ENCODE measurements at regions not wholly inside any gene's neighbourhood (a gene's known extent, or its start where the extent isn't known, plus 50 kb on each side); places are given as distances from the start of the nearest gene placed in this dataset.

GRCh38 chr2:228864131-228864530 is 407.0 kb downstream of the PID1 start:
- intact Hi-C loops (cut with micrococcal nuclease) = no loop called here

GRCh38 chr2:228860601-228861285 is 410.3 kb downstream of the PID1 start:
- intact Hi-C loops (cut with micrococcal nuclease) = no loop called here

DNA sequence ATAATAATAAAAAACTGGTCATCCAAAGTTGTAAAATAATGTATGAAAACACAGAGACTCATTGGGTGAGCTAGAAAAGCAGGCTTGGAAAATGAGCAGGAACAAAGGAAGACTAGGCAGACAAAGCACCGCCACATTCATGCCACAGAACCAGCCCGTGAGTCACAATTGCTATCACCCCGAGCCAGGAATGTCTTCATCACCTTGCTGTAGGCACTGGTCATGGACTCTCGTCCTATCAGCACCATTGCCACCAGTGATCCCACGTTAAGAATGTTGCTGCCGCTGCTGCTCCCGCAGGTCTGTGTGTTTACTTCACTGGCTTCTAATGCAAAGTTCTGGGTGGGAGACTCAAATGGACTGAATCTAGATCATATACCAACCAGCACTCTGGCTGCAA is 417.9 kb downstream of the PID1 start:
- intact Hi-C loops (cut with micrococcal nuclease) = no loop called here

DNA sequence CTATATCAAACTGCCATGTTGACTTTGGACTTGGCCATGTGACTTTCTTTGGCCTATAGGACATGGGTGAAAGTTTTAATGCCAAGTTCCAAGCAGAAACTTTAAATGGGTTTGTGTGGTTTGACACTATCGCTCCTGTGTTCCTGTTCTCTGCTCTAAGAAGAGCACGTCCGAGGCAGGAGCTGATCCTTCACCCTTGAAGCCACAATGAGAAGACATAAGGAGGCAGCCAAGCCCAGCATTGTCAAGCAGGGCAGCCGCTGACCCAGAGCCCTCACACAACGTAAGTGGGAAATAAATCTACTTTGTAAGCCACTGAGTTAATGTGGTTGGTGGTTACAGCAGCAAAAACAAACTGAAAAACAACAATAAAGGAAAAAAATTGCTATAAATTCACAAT is 422.4 kb downstream of the PID1 start:
- intact Hi-C loops (cut with micrococcal nuclease) = no loop called here

DNA sequence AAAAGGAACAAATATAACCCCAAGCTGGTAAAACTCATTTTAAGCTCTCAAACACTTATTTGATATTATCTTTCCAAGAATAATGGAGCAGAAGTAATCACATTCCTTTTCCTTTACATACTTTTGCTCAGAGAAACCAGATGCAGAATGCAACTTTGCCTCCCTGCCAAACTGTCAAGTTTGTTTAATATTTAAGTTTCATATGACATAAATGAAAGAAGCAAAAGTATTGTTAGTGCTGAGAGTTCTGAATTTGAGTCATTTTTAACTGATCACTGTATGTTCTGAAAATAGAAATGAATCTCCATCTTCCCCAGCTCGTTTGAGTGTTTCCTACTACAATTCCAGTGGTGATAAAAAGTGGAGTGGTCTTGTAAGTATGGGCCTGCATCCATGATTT is 423.4 kb downstream of the PID1 start:
- intact Hi-C loops (cut with micrococcal nuclease) = no loop called here

GRCh38 chr2:228846161-228846560 is 424.9 kb downstream of the PID1 start:
- intact Hi-C loops (cut with micrococcal nuclease) = no loop called here

- intact Hi-C loops (cut with micrococcal nuclease) = no loop called here
Measured at GRCh38 chr2:228845162-228845925, 425.7 kb downstream of the PID1 start.

GRCh38 chr2:228841877-228842276 is 429.2 kb downstream of the PID1 start:
- intact Hi-C loops (cut with micrococcal nuclease) = no loop called here

DNA sequence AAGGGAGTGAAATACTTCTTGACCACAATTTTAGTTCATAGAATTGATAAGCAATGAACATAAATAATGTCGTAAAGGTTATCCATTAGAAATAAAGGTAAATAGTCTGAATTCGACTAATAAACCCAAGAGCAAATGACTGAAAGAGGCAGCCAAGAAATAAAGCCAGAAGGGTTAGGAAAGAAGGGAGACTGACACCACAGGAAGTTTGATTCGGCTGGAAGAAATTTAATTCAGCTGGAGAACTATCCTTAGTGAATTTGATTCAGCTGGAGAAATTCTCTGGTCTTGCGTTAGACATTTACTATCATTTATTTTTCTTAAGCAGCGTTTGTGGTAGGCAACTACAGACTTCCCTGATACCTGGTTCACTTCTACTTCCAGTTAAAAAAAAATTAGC is 429.6 kb downstream of the PID1 start:
- intact Hi-C loops (cut with micrococcal nuclease) = no loop called here

GRCh38 chr2:228840743-228841114 is 430.4 kb downstream of the PID1 start:
- intact Hi-C loops (cut with micrococcal nuclease) = no loop called here

DNA sequence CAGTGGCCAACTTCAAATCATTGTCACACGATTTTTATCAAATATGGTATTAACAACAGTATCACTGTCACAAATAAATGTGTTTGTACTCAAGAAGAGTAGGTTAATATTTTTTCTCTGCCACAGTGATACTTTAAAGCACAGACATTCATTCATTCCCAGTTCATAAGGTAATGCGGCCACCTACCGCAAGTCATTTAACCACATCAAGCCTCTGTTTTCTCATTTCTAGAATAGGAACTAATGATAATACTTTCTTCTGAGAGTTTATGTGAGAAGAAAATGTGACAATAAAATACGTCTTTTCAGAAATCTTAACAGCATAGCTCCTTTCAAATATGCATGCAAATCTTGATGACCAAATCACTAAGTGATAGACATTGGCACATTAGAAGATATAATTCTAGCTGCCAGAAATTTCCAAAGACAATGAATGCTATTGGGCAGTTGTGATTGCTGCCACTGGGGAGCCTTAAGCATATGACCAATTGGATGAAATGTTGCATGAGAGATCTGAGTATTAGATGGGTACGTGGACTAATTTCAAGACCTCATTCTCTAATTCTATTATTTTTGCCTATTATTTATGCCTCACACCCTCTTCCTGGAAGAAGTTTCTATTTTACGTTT is 430.9 kb downstream of the PID1 start:
- intact Hi-C loops (cut with micrococcal nuclease) = no loop called here

DNA sequence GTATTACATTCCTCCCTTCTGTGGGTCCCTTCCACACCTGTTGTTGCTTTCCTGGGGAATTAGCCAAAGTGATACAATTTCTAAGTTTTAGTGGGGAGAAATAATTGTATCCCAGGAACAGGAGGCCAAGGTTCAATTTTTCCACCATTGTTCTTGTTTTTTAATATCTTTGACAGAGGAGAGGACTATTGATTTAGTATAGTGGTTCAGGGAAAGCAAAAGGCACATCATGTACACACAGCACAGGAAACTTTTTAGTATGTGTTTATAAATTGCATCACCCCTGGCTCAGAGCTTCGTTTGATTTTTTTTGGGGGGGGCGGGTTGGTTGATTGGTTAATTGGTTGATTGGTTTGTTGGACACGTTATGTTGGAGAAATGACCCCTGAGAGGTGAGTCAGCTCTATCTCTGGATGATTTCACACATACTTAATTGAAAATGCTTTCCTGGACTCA is 431.6 kb downstream of the PID1 start:
- intact Hi-C loops (cut with micrococcal nuclease) = no loop called here

DNA sequence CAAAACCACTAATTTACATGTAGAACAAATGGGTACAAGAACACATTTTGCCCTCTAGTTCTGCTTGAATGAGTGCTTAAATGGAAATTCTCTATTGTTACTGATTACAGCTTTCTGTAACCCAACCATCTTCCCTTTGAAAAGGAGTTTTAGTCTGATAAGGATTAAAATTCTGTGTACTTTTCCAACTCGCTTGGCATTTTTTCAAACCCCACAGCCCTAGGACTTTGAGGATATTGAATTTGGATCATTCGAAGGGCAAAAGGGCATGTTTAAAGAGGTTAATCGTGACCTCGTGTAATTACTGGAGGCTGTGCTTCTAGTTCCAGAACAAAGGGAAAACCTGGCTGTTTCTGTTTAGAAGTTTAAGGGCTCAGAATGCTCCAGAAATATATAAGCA is 432.3 kb downstream of the PID1 start:
- intact Hi-C loops (cut with micrococcal nuclease) = no loop called here

DNA sequence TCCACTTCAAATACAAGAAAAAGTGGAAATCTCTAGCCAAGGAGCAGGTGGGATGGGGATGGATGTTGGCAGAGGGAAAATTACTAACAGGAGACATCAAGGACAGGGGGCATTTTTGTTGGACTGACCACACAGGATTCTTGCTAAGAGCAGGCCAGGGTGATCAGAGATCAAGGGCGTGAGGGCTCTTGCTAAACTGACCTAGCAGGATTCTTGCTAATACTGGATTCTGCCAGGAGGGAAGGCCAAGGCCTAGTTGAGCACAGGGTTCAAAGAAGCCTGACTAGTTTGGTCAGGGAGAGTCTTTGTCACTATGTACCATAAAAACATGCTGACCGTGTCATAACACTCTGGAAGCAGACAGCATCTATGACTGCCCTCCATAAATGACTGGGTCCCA is 442.7 kb downstream of the PID1 start:
- intact Hi-C loops (cut with micrococcal nuclease) = no loop called here

DNA sequence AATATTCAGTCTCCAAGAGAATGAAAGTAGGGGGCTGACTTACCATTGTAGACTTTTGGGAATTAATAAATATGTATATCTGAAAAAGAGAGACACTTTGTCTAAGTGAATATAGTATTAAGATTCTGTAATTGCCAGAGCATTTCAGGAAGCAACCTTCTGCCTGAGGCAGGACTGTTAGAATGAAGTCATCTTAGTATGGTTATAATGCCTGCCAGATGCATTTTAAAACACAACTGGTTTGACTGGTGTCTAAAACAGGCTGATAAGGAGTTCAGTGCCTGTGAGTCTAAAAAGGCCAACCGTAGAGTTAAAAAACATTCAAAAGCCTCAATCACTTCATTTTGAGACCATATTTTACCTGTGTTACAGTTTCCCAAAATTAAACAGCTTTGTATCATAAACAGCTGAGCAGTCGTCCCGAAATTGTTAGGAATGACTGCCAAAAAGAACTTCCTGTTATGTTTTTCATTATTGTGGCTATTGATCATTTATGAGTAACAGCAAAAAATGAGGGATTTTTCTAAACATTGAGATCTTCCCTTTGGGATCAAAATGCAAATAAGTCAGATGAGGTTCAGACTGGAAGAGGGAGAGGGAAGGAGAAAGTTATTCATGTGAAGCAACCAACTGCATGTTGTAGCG is 443.9 kb downstream of the PID1 start:
- intact Hi-C loops (cut with micrococcal nuclease) = no loop called here

- intact Hi-C loops (cut with micrococcal nuclease) = no loop called here
Measured at GRCh38 chr2:228819701-228820100, 451.4 kb downstream of the PID1 start.

DNA sequence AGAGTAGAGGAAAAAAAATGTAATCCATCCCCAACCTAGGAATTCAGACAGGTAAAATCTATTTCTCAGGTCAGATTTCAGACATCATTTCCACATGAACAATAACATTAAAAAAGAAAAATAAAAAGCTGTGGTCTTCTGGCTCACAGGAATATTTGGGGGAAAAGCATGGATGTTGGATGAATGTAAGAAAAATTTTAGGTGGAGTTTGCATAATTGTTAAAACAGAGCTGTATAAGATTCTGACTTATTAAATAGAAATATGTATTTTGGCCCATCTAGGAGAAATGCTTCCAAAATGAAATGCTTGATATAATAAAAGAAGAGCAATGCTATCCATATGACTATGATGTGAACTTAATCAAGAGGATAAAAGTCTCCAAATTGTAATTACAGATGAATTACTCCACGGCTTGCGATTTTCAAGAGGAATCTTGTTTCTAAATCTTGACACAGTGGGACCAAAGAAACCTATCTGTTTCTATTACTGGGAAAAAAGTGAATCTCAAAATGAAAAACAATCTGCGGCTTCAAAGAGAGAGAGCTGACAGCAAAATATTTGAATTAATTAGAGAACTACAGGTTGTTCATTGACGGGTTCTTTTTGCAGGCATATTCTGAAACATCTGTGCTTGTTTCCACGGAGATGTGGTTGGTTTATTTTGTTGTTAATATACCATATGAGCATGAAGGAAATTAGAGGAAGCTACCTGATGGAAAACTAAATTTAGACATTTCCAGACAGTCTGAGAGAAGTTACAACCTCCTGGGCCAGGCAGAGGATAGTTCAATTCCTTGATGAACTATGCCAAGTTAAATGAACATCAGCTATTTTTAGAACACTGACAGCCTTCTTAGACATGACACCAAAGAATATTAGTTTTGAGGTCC is 468.7 kb downstream of the PID1 start:
- intact Hi-C loops (cut with micrococcal nuclease) = no loop called here

GRCh38 chr2:228801451-228801850 is 469.6 kb downstream of the PID1 start:
- intact Hi-C loops (cut with micrococcal nuclease) = no loop called here

DNA sequence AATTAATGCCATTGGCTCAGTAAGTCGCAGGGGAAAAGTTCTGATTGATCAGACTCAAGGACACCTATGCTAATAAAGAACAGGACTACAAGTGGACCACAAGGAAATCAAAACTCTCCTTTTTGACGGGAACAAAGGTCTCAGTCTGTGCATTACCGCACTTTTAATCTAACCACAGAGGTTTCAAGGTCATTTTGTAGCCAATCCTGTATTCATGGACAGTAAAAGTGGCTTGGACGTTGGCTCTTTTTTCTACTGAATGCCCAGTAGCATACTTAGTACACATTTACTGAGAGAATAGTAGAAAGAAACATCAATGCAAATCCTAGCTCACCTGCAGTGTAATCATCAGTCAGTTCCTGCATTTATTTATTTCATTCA is 471.9 kb downstream of the PID1 start:
- intact Hi-C loops (cut with micrococcal nuclease) = no loop called here

DNA sequence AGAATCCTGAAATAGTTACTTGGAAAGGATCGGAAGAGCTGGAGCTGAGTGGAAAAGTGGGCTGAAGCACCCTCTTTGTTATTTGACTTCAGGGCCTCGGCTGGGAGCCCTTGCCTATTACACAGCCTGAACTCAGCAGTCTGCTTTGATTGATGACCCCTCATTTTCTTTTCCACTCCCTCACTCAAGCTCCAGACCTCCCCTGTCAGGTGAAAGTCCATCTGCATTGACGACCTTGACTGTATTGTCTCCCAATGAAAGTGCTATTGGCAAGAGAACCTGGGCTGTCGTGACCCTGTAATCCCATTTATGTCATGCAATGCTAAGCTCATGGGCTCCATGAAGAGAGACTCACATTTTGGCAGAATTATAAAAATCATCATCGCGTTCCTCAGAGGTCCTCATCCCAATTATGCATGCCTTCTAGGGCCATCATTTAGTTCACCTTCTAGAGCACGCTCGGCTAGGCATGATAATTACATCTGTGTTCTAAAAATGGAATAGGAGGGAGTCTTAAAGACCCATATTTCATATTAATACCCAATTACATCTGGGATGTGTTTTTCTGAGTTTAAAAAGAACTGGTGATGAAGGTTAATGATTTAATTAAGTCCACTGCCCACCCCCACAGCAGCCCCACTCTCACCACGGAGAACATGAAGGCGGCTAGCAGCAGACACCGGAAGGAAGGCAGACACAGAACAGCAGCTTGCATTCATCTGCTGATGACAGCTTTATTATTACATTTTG is 472.5 kb downstream of the PID1 start:
- intact Hi-C loops (cut with micrococcal nuclease) = no loop called here

Measured in T-helper 1 cell treated with Interleukin-12 subunit alpha and Interleukin-12 subunit beta and Interleukin-4 antibody, amounts not matched to agents 30 ng/mL and 1 ng/mL, for 36 hours (primary cell).